Osteoblast (primary cell): ENCODE measurements at regions not wholly inside any gene's neighbourhood (a gene's known extent, or its start where the extent isn't known, plus 50 kb on each side); places are given as distances from the start of the nearest gene placed in this dataset.

ENCODE experiments used
- DNase-seq: peaks from one replicate; pipeline ENCODE4 v3.0.0; 2011; ENCODE audit warnings: low spot score, mixed read lengths; ENCODE audit not compliant: insufficient read length; ENCODE audit errors: missing footprints
- H2AFZ ChIP-seq: 2 replicates; pipeline ENCODE4 v1.6.0; 2011; ENCODE audit warnings: mild to moderate bottlenecking, low read length
- H3K27ac ChIP-seq: 2 replicates; pipeline ENCODE4 v1.5.1; 2011; ENCODE audit warnings: mild to moderate bottlenecking, low read depth, low read length, moderate library complexity
- H3K27me3 ChIP-seq: 2 replicates; pipeline ENCODE4 v1.6.0; 2012; ENCODE audit warnings: mild to moderate bottlenecking, control low read depth, inconsistent platforms, low read length, moderate library complexity; ENCODE audit not compliant: insufficient read depth
- H3K36me3 ChIP-seq: 2 replicates; pipeline ENCODE4 v1.5.1; 2011; ENCODE audit warnings: mild to moderate bottlenecking, low read length, control low read depth, moderate library complexity; ENCODE audit not compliant: insufficient read depth
- H3K4me1 ChIP-seq: 2 replicates; pipeline ENCODE4 v1.5.1; 2011; ENCODE audit warnings: mild to moderate bottlenecking, low read length, control low read depth, moderate library complexity; ENCODE audit not compliant: insufficient read depth
- H3K4me2 ChIP-seq: 2 replicates; pipeline ENCODE4 v1.6.0; 2011; ENCODE audit warnings: mild to moderate bottlenecking, low read length; ENCODE audit not compliant: insufficient read depth
- H3K4me3 ChIP-seq: fragments of 200-600 bp; sonication (generic); 3 replicates; pipeline ENCODE4 v1.5.1; 2012; ENCODE audit warnings: mild to moderate bottlenecking, low read length, inconsistent platforms; ENCODE audit not compliant: insufficient read depth
- H3K79me2 ChIP-seq: 2 replicates; pipeline ENCODE4 v1.6.0; 2012; ENCODE audit warnings: mild to moderate bottlenecking, low read length, control low read depth, inconsistent platforms; ENCODE audit not compliant: insufficient read depth
- H3K9me3 ChIP-seq: 2 replicates; pipeline ENCODE4 v1.5.1; 2011; ENCODE audit warnings: low read depth, low read length, control low read depth
- H4K20me1 ChIP-seq: 2 replicates; pipeline ENCODE4 v1.6.0; 2012; ENCODE audit warnings: mild to moderate bottlenecking, low read length, control low read depth; ENCODE audit not compliant: insufficient read depth
- TF ChIP-seq, protein P1 (sequence below): IDR thresholded peaks from 2 replicates; pipeline ENCODE4 v1.5.1; 2011; ENCODE audit warnings: mild to moderate bottlenecking, low read depth, low read length, moderate library complexity; ENCODE audit errors: extremely low read depth

DNA sequence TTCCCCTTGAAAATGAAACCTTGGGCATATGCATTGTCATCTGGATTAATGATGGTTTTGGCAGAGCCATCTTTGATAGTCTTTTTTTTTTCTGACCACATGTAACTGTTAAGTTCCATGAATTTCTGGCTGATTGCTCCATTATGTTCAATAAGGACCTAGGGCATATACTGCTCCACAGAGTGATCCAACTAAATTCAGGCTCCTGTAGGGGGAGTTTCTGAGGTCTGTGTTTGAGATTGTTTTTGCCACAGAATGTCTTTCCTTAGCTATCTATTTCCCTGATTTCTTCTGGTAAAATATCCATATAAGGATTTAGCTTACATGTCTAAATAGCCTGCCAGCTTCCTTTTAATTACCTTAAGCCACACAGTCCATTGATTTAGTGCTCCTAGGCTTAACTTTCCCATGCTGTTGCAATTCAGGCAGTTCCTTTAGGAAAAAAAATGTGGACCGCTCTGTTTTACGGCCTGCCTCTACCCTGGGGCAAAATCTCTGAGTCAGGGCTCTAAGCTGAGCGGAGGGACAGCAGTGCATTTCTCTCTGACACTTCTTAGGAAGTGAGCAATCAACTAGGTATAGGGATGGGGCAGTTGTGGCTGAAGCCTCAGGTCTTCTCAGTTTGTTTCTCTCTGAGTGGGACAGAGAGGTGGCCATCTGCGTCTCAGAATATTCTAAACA, 796.2 kb downstream of the NR2F2 start:
- Histone ChIP-seq H3K27me3 (no peaks in the 10 kb centered on the region), H4K20me1 (no peaks in the 10 kb centered on the region), H3K4me2 (no peak overlapping the region), H3K27ac (no peak overlapping the region), H2AFZ (no peak overlapping the region), H3K79me2 (no peaks in the 10 kb centered on the region), H3K4me1 (no peaks in the 10 kb centered on the region), H3K4me3 (no peak overlapping the region), H3K36me3 (no peaks in the 10 kb centered on the region), H3K9me3 (no peaks in the 10 kb centered on the region)
- no peak for DNase-seq
- TF ChIP-seq, protein P1, sequence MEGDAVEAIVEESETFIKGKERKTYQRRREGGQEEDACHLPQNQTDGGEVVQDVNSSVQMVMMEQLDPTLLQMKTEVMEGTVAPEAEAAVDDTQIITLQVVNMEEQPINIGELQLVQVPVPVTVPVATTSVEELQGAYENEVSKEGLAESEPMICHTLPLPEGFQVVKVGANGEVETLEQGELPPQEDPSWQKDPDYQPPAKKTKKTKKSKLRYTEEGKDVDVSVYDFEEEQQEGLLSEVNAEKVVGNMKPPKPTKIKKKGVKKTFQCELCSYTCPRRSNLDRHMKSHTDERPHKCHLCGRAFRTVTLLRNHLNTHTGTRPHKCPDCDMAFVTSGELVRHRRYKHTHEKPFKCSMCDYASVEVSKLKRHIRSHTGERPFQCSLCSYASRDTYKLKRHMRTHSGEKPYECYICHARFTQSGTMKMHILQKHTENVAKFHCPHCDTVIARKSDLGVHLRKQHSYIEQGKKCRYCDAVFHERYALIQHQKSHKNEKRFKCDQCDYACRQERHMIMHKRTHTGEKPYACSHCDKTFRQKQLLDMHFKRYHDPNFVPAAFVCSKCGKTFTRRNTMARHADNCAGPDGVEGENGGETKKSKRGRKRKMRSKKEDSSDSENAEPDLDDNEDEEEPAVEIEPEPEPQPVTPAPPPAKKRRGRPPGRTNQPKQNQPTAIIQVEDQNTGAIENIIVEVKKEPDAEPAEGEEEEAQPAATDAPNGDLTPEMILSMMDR, result no peak

DNA sequence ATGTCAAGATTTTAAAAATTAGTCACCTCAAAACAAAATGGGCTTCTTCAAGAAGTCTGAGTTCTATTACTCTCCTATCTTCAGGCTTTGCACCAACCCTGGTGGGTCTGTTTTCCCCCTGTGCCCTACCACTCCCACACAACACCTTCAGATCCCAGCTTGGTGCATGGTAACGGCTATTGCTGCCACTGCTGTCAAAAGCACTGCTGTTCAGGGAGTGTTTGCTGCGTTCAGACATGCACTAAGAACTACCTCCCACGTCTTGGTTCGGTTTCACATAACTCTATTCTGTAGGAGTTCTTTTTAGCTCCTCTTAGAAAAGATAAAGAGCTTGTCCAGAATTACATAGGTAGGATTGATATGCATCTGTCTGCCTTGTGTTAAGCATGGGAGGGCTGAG, 799.2 kb downstream of the NR2F2 start:
- Histone ChIP-seq H4K20me1 (no peaks in the 10 kb centered on the region), H3K9me3 (no peaks in the 10 kb centered on the region), H3K4me1 (no peaks in the 10 kb centered on the region), H3K79me2 (no peaks in the 10 kb centered on the region), H3K4me2 (no peak overlapping the region), H3K4me3 (no peak overlapping the region), H2AFZ (no peak overlapping the region), H3K27ac (no peak overlapping the region), H3K27me3 (no peaks in the 10 kb centered on the region), H3K36me3 (no peaks in the 10 kb centered on the region)
- TF ChIP-seq, protein P1, result no peak
- DNase-seq, result no peak

DNA sequence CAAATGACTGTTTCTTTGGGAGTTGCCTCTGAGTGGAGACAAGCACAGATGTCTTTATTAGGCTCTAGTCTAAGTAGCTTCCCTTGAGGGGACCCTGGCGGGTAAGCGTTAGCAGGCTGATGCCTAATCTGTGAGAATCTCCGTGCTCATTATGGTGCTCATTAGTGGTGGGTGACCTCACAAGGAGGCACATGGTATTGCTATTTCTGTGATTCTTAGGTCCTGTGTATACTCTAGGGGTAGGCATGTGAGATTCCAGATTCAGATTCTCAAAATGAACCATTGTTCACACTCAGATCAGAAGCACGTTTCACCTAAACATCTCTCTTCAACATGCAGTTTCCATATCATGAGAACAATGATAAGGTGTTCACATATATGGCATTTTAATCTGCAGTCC, 809.7 kb downstream of the NR2F2 start:
- Histone ChIP-seq H3K36me3 (no peaks in the 10 kb centered on the region), H2AFZ (no peak overlapping the region), H4K20me1 (no peaks in the 10 kb centered on the region), H3K4me1 (no peaks in the 10 kb centered on the region), H3K27me3 (no peaks in the 10 kb centered on the region), H3K79me2 (no peaks in the 10 kb centered on the region), H3K9me3 (peaks cover under 1% of the 10 kb centered on the region), H3K4me2 (no peak overlapping the region), H3K27ac (no peak overlapping the region), H3K4me3 (no peak overlapping the region)
- DNase-seq, result no peak
- TF ChIP-seq, protein P1, result no peak

DNA sequence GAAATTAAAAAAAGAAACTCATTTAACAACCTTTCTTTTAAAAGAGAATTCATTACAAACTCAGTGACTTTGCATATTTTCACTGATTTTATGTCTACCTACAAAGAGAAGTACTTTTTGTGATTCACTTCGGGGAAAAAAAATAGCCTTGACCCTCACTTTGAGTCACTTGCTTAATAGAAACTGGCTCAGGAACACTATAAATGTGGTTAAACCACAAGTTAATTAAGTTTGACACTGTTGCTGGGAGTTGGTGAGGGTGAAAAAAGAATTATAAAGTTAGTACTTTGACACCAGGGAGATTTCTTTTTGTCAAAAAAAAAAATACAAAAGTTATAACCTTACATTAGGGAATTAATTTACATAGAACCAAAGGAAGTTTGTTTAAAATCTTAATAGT, 810.9 kb downstream of the NR2F2 start:
- TF ChIP-seq, protein P1, result no peak
- no peak overlapping the region for H3K4me3 ChIP-seq
- H4K20me1 ChIP-seq, result no peaks in the 10 kb centered on the region
- H3K79me2 ChIP-seq, result no peaks in the 10 kb centered on the region
- no peaks in the 10 kb centered on the region for H3K27me3 ChIP-seq
- no peak overlapping the region for H3K27ac ChIP-seq
- H2AFZ ChIP-seq, result no peak overlapping the region
- no peak for DNase-seq
- no peaks in the 10 kb centered on the region for H3K4me1 ChIP-seq
- peaks cover 2% of the 10 kb centered on the region for H3K9me3 ChIP-seq
- no peaks in the 10 kb centered on the region for H3K36me3 ChIP-seq
- H3K4me2 ChIP-seq, result no peak overlapping the region
